GM12878 (cell line): ENCODE measurements at regions not wholly inside any gene's neighbourhood (a gene's known extent, or its start where the extent isn't known, plus 50 kb on each side); places are given as distances from the start of the nearest gene placed in this dataset.

Experiments
- ATAC-seq: fragments of 200-7000 bp; cut with Tn5 transposase; 3 replicates; pipeline ENCODE4 v1.9.1; 2020; ENCODE audit warnings: mild to moderate bottlenecking, moderate library complexity
- BruUV-seq: library from RNA; stranded (reverse); fragments of 400-500 nt; replicated peaks from 2 replicates; lab custom pipeline; 2021; lab: Mats Ljungman, UMichigan
- CTCF ChIA-PET: fragments of 300-600 bp; sonication (Branson Sonifier 250); formaldehyde crosslinking; extraction: SDS; loops from one replicate; lab custom pipeline; 2021; ENCODE audit warnings: inconsistent platforms; lab: Yijun Ruan, JAX
- POLR2A ChIA-PET: fragments of 350-600 bp; formaldehyde crosslinking; extraction: SDS; loops from one replicate; lab custom pipeline; 2021; ENCODE audit warnings: inconsistent platforms; lab: Charles Lee
- RAD21 ChIA-PET: fragments of 300-600 bp; sonication (Branson Sonifier 250); formaldehyde crosslinking; loops from one replicate; lab custom pipeline; 2023; ENCODE audit warnings: antibody characterized with exemption; ENCODE audit not compliant: unreplicated experiment; lab: Charles Lee
- SMC1A ChIA-PET: fragments of 300-600 bp; sonication (Branson Sonifier 250); formaldehyde crosslinking; loops from one replicate; lab custom pipeline; 2023; ENCODE audit not compliant: unreplicated experiment, uncharacterized antibody; lab: Charles Lee
- DNase-seq: peaks from one replicate; pipeline ENCODE4 v3.0.0-alpha.2; 2011; ENCODE audit warnings: low read depth, low spot score
- FAIRE-seq: peaks from 3 replicates; lab custom pipeline; 2011; peaks lifted over from hg19 to GRCh38; lab: Jason Lieb, UNC
- H2AFZ ChIP-seq: 2 replicates; pipeline ENCODE4 v1.6.0; 2011; ENCODE audit warnings: low read depth, low read length, control low read depth; ENCODE audit not compliant: control insufficient read depth
- H3K27ac ChIP-seq: 2 replicates; pipeline ENCODE4 v1.5.1; 2011; ENCODE audit warnings: control low read depth; ENCODE audit not compliant: control insufficient read depth, insufficient read depth
- H3K27me3 ChIP-seq, 2 experiments: replicated peaks in 1 of 2; 2 replicates each; pipeline versions ENCODE4 v1.6.0 to v1.6.1; 2011; ENCODE audit warnings: low read length in 1 of 2; ENCODE audit not compliant: control insufficient read depth in 2 of 2, insufficient read depth in 2 of 2
- H3K36me3 ChIP-seq, 2 experiments: 2 replicates each; pipeline ENCODE4 v1.5.1; 2011; ENCODE audit warnings: low read length in 1 of 2; ENCODE audit not compliant: control insufficient read depth in 2 of 2, insufficient read depth in 2 of 2
- H3K4me1 ChIP-seq: 2 replicates; pipeline ENCODE4 v1.6.1; 2011; ENCODE audit warnings: mild to moderate bottlenecking, low read length, moderate library complexity, mixed read lengths; ENCODE audit not compliant: control insufficient read depth, insufficient read depth
- H3K4me2 ChIP-seq: 2 replicates; pipeline ENCODE4 v1.6.0; 2011; ENCODE audit warnings: control low read depth; ENCODE audit not compliant: control insufficient read depth, insufficient read depth
- H3K4me3 ChIP-seq: fragments of 200-600 bp; sonication (generic); 2 replicates; pipeline ENCODE4 v1.5.1; 2016
- H3K79me2 ChIP-seq: 2 replicates; pipeline ENCODE4 v1.6.0; 2011; ENCODE audit warnings: low read length; ENCODE audit not compliant: control insufficient read depth, insufficient read depth
- H3K9ac ChIP-seq: 2 replicates; pipeline ENCODE4 v1.8.0; 2011; ENCODE audit warnings: low read length, control low read depth, mixed read lengths; ENCODE audit not compliant: control insufficient read depth, insufficient read depth
- H3K9me3 ChIP-seq: replicated peaks from 3 replicates; pipeline ENCODE4 v1.5.1; 2011; ENCODE audit warnings: mild to moderate bottlenecking, low read length; ENCODE audit not compliant: control insufficient read depth, insufficient read depth
- H4K20me1 ChIP-seq: 2 replicates; pipeline ENCODE4 v1.6.0; 2011; ENCODE audit not compliant: control insufficient read depth, insufficient read depth
- ATF7 ChIP-seq: fragments of 450-650 bp; IDR thresholded peaks from 2 replicates; pipeline ENCODE4 v1.6.1; 2016; ENCODE audit warnings: low read depth, mild to moderate bottlenecking
- CBX3 ChIP-seq: fragments of 200-600 bp; sonication (generic); IDR thresholded peaks from 2 replicates; pipeline ENCODE4 v1.6.1; 2016; ENCODE audit warnings: low read depth, borderline replicate concordance
- ESRRA ChIP-seq: IDR thresholded peaks from 2 replicates; pipeline ENCODE4 v1.6.1; 2012; ENCODE audit warnings: mild to moderate bottlenecking, low read length, improper control_type of control experiment
- GATAD2B ChIP-seq: fragments of 450-650 bp; conservative IDR thresholded peaks from 2 replicates; pipeline ENCODE4 v1.6.1; 2017; ENCODE audit warnings: low read depth, mild to moderate bottlenecking, moderate library complexity
- HDAC2 ChIP-seq: fragments of 200-600 bp; sonication (generic); IDR thresholded peaks from 2 replicates; pipeline ENCODE4 v1.6.1; 2017
- RFX5 ChIP-seq: IDR thresholded peaks from 2 replicates; pipeline ENCODE4 v1.6.1; 2011; ENCODE audit warnings: low read depth, low read length, improper control_type of control experiment
- SMAD1 ChIP-seq: fragments of 450-650 bp; IDR thresholded peaks from 2 replicates; pipeline ENCODE4 v1.6.1; 2018; ENCODE audit warnings: mild to moderate bottlenecking, low read depth; ENCODE audit not compliant: partially characterized antibody
- WGBS: methylation state at CpG from one replicate; pipeline ENCODE4 v1.1.6; 2016; ENCODE audit warnings: low lambda C conversion rate; ENCODE audit not compliant: insufficient replicate concordance, insufficient coverage; ENCODE audit errors: missing lambda C conversion rate; 5-methylcytosine and 5-hydroxymethylcytosine counted together
- in situ Hi-C: fragments of 300-500 bp; cut with MboI; formaldehyde crosslinking; loops from 9 replicates; pipeline ENCODE4 v1.14.3; 2018; ENCODE audit warnings: mixed read lengths
- intact Hi-C: fragments of 100-400 bp; cut with micrococcal nuclease; formaldehyde crosslinking; loops from one replicate; pipeline ENCODE4 v1.14.2; 2022; ENCODE audit not compliant: unreplicated experiment
- TF ChIP-seq, protein P1 (sequence below): fragments of 450-650 bp; IDR thresholded peaks from 2 replicates; pipeline ENCODE4 v1.6.1; 2017; ENCODE audit warnings: mild to moderate bottlenecking, moderate library complexity

DNA sequence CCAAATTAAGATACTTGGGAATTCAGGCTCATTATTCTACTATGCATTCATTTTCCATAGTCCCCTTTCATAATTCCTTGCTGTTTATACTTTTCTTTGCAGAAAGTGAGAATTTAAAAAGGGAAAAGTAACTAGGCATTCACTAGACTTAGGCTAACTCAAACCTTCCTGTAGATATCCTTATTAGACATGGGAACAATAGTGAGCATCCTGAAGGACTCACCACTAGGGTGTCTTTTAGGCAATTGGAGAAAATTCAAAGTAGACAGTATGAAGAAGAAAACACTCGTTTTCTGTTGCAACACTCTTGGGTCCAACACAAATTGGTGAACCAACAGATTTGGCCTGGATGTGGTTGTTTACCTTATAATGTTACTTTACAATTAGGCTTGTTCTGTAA is 213.2 kb upstream of the GRIN3A start:
- in situ Hi-C loops (no loop called here), intact Hi-C loops (no loop called here)
- H3K79me2 ChIP-seq, result no peaks in the 10 kb centered on the region
- BruUV-seq, result no TSS peak
- FAIRE-seq (no peak), DNase-seq (no peak), ATAC-seq (no peak)
- ChIA-PET POLR2A (no interaction called here), CTCF (no interaction called here), RAD21 (no interaction called here), SMC1A (no interaction called here)
- H3K27ac ChIP-seq, result no peak overlapping the region
- WGBS, result 0% methylated on average over 1 of the region's 1 CpG
- no peak for TF ChIP-seq ATF7
- TF ChIP-seq HDAC2, result no peak
- no peaks in the 10 kb centered on the region for H3K36me3 ChIP-seq
- H3K9ac ChIP-seq, result no peak overlapping the region
- no peak overlapping the region for H3K4me3 ChIP-seq
- H3K4me2 ChIP-seq, result no peak overlapping the region
- no peaks in the 10 kb centered on the region for H3K9me3 ChIP-seq
- H3K27me3 ChIP-seq, result no peaks in the 10 kb centered on the region
- no peak overlapping the region for H2AFZ ChIP-seq
- no peaks in the 10 kb centered on the region for H3K4me1 ChIP-seq
- H4K20me1 ChIP-seq, result no peaks in the 10 kb centered on the region

DNA sequence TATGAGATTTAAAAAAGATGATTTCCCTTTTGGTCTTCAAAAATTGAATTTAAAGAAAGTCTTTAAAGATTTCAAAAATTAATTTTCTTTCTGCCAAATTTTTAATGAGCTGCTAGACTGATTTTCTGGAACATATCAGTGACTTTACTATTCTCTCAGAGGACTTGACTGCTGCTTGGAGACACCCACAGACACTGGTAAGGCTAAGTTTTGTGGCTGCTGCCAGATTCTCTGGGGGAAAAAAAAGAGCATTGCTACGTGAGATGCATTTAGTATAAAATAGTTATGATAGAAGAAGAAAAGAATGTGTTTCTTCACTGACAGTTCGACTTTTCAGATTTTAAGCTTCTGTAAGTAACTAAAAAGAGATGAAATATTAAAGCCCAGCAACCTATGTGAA is 193.3 kb upstream of the GRIN3A start:
- SMC1A ChIA-PET, result no interaction called here
- Histone ChIP-seq H3K9me3 (no peaks in the 10 kb centered on the region), H3K27me3 (no peaks in the 10 kb centered on the region), H3K4me3 (no peak overlapping the region), H3K27ac (no peak overlapping the region), H4K20me1 (no peaks in the 10 kb centered on the region), H3K9ac (no peak overlapping the region), H2AFZ (no peak overlapping the region), H3K4me1 (no peaks in the 10 kb centered on the region), H3K36me3 (no peaks in the 10 kb centered on the region), H3K79me2 (no peaks in the 10 kb centered on the region), H3K4me2 (no peak overlapping the region)
- BruUV-seq, result no TSS peak
- RAD21 ChIA-PET, result no interaction called here
- POLR2A ChIA-PET, result no interaction called here
- ATAC-seq, result no peak
- DNase-seq, result no peak
- TF ChIP-seq ESRRA (no peak), CBX3 (no peak), GATAD2B (no peak), SMAD1 (no peak), RFX5 (no peak)
- TF ChIP-seq, protein P1, sequence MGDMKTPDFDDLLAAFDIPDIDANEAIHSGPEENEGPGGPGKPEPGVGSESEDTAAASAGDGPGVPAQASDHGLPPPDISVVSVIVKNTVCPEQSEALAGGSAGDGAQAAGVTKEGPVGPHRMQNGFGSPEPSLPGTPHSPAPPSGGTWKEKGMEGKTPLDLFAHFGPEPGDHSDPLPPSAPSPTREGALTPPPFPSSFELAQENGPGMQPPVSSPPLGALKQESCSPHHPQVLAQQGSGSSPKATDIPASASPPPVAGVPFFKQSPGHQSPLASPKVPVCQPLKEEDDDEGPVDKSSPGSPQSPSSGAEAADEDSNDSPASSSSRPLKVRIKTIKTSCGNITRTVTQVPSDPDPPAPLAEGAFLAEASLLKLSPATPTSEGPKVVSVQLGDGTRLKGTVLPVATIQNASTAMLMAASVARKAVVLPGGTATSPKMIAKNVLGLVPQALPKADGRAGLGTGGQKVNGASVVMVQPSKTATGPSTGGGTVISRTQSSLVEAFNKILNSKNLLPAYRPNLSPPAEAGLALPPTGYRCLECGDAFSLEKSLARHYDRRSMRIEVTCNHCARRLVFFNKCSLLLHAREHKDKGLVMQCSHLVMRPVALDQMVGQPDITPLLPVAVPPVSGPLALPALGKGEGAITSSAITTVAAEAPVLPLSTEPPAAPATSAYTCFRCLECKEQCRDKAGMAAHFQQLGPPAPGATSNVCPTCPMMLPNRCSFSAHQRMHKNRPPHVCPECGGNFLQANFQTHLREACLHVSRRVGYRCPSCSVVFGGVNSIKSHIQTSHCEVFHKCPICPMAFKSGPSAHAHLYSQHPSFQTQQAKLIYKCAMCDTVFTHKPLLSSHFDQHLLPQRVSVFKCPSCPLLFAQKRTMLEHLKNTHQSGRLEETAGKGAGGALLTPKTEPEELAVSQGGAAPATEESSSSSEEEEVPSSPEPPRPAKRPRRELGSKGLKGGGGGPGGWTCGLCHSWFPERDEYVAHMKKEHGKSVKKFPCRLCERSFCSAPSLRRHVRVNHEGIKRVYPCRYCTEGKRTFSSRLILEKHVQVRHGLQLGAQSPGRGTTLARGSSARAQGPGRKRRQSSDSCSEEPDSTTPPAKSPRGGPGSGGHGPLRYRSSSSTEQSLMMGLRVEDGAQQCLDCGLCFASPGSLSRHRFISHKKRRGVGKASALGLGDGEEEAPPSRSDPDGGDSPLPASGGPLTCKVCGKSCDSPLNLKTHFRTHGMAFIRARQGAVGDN, result no peak
- in situ Hi-C loops, result no loop called here
- CTCF ChIA-PET, result interaction anchor here (0.6 to 1.1 kb wide), 2 partner anchors 10 to 586 kb away, joined by 3 read pairs; no protein-coding TSS in a partner anchor
- WGBS, result 3% methylated on average over 2 of the region's 2 CpGs
- no peak for FAIRE-seq
- intact Hi-C loops, result no loop called here
